Muscle of back (tissue), 3 donors: ENCODE measurements at regions not wholly inside any gene's neighbourhood (a gene's known extent, or its start where the extent isn't known, plus 50 kb on each side); places are given as distances from the start of the nearest gene placed in this dataset.

Source experiments
- DNase-seq, 3 donors: peaks; one replicate each; pipeline versions ENCODE4 v3.0.0 to v3.0.0-alpha.2; 2013

DNA sequence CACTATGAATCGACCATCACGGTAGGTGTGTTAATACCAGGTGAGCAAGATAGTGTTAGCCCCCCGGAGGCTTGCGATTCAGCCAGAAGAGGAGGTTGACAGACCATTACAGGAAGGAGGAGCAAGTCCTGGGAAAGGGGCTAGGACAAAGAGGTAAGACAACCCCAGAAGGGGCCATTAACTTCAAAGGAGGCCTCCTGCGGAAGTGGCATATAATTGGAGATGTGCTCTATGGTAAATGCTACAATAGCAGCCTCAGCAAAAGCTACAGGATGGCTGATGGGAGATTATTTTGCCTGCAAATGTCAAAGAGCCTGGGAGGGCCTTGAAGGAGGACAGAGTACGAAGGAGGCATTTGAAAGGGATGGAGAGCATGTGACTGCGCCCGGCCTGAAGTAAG is 108.6 kb upstream of the CITED2 start:
- no peak for DNase-seq

DNA sequence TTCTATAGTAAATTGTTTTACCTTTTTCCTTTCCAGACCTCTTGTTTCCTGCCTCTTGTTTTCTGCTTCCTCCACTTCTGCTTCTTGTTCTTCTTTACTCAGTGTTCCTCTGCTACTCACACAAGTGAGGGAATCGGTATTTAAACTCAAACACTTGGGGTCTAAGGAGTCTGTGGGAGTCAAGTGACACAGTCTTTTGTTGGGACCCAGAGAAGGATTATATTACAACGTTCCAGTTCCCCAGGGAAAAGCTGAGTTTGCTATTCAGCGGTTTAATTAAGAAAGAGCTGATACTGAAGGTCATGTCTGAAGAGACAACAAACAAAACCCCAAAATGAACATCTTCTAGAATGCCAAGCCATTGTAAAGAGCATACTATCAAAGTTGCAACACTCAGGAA is 107.8 kb upstream of the CITED2 start:
- DNase-seq, result no peak

DNA sequence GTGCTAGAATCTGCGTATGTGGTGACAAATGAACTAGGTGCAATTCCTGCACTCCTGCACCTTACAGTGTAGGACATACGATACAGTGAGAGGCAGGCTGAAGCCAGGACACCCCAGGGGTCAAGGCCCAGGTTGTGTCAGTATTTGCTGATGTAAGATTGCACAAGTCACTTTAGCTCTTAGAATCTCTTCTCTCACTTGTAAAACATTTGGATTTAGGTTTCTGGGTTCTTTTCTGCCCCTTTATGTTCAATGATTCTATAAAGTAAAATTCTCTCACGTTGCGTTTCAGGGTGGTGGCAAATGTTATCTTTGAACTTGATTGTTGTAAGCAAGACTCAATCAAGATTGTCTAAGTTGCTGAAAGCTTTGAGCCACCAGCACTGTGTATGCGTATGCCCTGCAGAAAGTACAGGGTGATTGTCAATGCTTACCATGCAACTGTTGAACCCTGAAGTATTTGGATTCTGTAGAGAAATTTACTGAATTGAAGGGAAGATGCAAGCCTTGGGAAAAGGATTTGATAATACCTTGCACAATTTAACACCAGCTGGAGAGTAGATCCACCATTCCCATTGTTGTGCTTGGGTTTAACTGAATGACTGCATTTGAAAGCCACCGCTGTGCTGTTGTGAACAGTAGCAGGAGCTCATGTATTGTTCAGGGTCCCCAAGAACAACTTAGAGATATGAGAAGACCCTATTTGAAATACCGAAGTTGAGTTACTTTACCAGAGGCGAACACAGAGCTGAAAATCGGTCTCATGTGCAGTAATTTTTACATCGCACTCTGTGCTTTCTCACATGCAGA is 106.1 kb upstream of the CITED2 start:
- DNase-seq, result no peak

DNA sequence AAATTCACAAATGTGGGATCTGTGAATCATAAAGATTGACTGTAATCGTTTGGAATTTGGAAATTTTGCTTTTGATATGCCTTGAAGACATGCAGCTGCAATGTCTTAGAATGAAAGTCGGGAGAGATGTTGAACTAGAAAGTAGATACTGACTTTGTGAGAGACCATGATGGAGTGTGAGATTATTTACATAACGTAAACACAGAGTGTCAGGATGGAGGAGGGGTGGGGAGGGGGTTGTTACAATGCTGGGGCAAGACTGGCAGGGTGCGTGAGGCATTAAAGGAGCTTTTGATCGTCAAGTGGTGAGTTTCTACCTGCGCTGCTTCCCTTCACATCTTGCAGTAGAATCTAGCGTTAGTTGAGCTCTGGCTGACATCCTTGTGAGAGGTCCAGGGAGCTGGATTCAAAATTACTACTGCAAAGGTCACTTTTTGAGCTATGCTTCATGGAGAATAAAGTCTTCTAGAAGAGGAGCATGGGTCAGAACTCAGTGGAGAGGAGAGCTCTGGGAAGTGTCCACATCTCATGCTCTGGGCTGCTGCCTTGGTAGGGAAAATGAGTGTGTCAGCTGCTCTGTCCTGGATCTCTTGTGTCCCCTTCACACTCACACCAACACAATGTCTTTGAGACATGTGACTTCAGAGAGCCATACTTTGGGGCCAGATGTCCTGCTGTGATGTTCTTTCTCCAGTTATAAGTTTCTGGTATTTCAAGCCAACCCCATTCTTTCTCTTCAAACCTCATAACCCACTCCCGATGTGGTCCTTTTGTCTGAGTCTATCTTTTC is 105.2 kb upstream of the CITED2 start:
- no peak for DNase-seq

DNA sequence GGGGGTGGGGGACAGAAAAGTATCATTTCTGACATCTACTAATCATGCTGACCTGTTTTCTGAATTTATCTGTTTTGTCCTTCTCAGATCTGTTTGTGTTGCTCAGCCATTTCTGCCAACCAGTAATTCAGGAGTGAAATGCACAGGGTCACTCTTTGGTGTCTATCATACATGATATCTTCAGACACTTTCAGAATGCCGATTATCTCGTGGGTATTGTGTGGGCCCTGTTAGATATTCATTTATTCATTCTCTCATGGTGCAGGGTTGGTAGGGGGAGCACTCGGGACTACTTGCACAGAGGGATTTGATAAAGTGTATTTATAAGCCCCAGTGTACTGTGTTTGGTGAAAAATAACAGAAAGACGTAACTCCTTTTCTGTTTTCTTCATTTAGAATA is 101.2 kb upstream of the CITED2 start:
- DNase-seq, result no peak

DNA sequence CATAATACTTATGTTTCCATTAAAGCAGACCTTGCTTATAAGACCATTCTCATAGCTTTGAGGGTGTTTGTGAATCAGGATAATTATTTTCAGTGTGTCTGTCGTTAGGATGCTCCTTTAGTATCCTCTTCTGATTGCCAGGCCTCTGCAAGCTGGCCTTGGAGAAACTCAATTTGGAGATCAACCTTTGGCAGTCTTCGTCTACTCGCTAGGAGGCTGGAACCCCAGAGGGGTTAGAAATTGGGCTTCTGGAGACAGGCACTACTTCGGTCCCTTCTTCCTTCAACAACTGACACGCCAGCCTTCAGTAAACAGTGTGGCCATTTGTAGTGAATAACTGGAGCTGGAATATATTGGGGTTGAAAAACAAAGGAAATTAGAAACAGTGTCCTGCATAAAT is 100.8 kb upstream of the CITED2 start:
- no peak for DNase-seq

DNA sequence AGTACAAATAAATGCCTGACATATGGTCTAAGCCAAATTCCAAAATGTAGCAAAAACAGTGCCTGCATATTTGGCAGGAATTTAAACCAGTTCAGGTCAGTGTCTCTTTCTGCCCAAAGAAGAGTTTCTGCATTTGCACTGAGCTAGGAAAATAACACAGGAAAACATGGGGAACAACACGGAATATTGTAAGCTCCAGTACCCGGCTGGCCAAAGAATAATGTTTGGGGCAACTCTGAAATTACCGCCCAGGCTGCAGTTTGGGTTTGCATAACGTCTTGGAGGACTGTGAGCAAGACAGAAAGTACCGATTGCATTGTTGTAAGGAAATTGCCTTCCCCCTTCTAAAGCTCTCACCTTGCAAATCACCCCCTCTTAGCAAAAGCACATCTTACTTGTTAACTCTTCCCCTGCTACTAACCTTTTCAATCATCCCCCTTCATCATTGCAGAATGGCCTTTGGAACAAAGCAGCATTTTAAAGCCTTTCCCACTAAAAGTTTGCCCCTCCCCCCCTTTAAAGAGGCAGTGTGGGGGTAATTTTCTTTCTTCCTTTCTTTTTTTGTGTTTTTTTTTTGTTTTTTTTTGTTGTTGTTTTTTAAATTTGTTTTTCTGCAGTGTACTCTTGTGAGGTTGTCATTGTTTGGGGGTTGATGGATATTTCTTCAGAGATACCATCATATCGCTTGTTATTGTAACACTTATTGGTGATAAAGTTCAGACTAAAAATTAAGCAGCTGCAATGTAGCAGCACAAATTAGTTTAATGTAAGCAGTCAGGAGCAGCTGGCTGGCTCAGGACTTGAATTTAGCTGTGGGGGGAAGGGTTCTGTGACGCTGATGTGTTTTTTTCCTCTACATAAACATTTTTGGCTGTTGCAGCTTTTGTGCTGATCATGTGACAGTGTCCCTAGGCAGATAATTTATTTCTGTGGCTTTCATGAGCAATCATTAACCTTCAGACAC is 100.0 kb upstream of the CITED2 start:
- peak; percentile 62 to 88 (median 65) for DNase-seq

DNA sequence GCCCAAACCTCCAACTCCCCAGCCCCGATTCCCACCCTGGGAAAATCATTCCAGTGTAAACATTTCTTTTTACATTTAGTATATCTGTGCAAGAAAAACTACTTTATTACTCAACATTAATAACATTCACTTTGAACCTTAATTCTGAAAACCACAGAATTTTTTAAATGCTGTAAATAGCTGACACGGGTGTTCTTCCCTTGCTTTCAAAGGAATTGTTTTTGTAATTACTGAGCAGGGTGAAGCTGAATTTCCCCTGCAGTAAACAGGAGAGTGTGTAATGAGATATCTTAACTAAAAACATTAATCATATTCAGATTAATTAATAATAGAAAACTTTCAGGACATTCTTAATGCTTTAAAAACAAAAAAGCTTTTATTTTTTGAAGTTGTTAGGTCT is 99.3 kb upstream of the CITED2 start:
- DNase-seq, result no peak

DNA sequence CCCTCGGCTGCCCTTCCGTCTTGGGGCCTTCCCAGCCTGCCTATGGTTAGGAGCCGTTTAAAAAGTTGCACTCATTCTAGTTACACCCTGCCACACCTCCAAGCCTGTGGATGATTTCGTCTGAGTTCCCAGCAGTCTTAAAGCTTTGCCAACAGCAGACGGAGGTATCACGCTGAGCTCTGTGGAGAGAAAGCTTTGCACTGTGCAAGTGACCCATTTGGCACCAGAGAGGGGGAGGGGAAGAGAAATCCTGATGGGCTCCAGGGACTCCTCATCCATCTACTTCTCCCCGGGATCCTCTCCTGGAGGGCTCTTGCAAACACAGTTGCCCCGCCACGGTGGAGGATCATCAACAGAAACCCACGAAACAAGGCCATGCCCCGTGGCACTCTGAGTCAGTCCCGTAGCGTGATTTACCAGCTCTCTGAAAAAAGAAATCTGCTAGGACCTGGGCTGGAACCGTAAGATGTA is 98.8 kb upstream of the CITED2 start:
- DNase-seq, result peak in 2 of 3 donors; percentile 44 to 66

DNA sequence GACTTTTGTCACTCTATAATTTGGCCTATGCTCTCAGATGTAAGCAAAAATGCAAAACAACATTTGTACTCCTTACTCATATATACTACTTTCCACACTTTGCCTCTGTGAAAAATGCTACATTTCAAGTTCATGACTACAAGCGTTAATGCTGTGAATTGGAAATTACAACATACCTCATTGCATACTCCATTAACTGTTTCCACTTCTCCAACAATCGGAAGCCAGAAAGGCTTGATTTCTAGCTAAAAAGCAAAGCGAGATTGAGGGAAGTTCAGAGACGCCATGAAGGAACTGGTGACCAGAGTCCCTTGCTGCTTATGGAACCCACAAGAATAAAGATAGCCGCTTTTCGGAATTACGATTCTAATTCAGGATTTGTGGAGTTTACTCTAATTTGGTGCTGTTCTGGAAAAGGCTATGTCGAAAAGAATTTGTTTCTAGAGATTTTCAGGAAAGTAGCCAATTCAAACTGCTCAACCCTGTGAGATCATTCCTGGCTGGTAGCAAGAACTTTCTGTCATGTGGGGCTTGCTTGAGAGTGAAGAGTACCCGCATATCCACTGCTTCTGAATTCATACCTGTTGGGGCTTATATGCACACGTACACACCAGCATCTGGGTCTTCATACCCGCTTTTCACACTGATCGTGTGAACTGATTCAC is 98.0 kb upstream of the CITED2 start:
- DNase-seq, result peak; percentile 35 to 80 (median 59)

DNA sequence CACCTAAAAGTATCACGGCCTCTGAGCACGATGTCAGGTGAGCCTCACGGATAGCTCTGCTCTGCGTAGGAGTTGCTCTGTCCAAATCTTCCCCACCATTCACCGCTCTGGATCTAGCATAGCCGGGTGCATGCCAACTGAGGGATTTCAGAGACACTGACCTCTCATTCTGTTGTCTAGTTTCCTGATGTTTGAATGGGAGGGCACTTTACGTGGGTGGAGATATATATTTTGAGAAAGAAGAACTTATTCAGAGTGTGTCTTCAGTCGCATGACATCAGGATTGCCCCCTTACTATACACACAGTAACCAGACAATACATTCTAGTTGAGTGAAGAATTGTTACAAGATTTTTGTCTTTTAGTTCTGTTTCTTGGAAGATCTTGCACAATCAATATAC is 96.5 kb upstream of the CITED2 start:
- no peak for DNase-seq

DNA sequence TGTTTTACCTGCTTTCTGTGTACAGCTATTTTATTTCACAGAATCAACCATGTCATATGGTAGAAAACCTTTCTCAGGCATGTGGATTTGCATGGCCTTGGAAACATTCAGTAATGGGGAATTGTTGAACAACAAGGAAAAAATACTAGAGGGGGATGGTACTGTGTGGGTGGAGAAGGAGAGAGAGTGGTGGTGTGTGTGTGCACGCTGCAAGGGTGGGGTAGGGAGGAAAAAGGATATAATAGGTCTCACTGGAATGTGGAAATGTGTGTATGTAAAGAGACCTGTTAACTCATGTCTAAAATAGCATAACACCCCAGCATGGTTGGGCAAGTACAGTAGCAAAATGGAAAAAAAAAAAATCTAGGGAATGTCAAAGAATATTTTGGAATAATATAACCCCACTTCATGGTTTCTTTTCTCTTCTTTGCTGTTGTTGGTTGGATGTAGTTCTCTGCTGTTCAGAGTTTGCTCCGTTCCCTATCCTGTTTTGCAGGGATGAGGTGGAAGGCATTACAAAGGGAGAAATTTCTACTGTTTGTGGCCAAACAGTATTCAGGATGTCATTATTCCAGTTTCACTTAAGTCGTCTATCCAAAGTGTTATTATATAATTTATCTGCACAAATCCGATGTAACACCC is 93.9 kb upstream of the CITED2 start:
- no peak for DNase-seq

DNA sequence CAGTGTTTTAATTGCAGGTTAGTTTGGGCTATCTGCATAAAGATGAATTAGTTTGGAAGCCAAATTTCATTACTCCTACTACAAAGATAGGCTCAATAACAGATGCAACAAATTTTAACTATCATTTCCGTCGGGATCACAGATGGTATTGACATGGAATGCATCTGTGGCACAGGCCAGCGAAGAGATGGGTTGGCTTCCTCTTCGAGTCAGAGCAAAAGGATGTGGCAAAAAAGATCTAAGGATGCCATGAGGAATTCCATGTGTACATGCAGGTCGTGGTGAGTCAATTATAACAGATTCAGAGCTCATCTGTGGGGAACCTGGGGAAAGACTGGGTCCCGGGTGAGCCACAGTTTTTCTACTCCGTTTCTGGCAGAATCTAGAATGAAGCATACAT is 83.0 kb upstream of the CITED2 start:
- DNase-seq, result no peak

DNA sequence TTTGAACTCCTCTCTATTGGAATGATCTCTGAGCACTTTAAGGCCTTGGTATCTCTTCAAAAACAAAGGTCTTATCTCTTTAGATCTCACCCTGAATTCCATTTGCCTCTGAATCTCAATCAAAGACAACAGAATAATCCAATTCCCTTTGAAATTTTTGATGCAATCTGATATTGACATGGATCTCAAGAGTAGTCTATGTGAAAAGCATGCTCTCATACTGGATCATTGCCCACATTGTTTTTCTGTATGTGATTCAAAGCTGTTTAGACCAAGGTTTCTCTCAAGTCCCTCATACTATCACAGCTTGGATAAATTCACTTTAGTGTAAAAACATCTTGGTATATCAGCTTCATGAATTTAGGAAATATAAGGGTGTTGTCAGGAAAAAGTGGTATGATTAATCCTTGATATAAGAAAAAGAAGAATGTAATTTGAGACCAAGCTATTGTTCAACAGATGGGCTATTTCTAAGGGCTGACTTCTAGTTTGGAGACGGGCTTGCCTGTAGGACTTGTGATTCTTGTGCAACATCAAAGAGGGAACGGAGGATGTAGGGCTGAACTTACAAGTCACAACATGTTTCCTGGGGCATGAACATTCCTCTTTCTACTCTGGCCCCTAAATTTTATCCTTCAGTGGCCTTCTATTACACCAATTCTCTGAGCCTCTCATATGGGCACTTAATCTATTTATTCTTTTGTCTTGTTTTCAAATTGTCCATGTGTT is 77.9 kb upstream of the CITED2 start:
- DNase-seq, result no peak

DNA sequence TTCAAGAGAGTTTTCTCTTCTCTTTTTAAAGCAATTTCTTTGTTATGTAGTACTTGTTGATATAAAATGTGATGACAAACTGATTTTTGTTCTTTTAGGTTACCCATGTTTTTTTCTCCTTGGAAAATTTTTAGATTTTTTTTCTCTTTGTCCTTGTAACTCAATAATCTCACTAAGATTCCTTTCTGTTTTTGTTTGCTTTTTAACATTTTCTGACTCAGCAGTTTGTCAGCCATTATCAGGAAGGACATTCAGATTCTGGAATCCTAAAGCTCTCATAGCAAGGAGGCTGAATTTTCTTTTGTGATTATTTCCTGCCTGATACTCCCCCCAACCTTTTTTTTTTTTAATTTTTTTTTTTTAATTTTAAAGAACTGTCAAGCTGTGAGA is 75.2 kb upstream of the CITED2 start:
- no peak for DNase-seq

DNA sequence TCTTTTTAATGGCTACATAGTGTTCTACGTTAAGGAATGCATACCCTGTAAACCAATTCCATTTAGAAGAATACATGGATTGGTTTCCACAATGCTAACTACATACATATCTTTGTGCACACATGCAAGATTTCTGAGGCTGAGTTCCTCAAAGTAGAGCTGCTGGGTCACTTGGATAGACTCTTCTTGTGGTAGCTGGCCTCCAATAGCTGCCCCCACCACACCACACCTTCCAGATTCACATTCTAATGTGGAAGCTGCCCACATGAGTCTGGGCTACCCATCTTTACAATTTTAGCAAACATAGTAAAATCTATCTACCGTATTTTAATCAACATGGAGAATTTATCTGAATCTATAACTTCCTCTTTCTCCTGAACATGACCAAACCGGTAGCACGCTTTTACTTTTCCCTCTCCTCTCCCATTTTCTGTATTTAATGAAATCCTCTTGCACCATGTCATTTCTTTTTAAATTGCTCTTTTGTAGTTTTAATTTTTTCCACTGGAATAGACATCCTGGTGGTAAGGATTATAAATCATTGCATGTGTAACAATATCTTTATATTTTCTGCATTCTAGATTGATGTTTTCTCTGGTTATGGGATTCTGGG is 74.7 kb upstream of the CITED2 start:
- no peak for DNase-seq

DNA sequence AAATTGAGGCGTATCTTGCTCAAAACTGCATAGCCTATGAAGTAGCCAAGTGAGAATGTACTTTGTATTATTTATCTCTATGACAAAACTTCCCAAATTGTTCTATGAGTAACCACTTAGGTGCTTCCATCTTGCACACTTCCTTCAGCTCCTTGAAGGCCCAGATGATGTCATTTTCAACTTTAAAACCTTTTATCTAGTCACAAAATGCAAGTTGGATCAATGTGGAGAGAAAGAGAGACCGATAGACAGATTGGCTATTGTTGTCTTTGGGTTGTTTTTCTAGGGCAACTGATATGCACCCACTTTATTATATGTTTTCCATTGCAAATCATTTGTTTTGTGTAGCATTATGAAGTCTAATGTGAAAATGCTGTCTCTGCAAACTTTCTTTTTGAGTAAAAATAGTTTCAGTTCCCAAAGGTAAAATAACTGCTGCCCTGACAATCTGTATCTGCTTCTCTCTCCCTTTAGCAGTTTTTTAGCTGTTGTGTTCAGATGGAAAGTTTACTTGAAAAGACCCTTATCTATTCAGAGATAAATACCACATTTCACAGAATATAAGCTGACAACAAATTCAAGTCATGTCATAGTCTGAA is 73.7 kb upstream of the CITED2 start:
- DNase-seq, result peak in 1 of 3 donors; percentile 48

DNA sequence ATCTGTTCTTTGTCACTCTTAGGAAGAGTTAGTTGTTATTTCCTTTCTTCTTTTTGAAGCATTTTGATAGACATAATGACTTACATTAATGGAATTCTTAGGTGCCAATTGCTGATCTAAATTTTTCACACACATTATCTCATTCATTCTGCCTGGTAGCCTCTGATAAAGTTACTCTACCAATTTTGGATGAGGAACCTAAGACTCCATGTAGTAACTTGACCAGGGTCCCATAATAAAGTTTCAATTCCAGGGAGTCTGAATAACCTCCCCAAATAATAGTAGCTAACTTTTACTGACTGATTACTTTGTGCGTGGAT is 73.2 kb upstream of the CITED2 start:
- DNase-seq, result no peak
